B cell (primary cell): ENCODE measurements at regions not wholly inside any gene's neighbourhood (a gene's known extent, or its start where the extent isn't known, plus 50 kb on each side); places are given as distances from the start of the nearest gene placed in this dataset.

Experiments
- ATAC-seq: fragments of 200-7000 bp; cut with Tn5 transposase; one replicate; pipeline ENCODE4 v1.10.0; 2021; ENCODE audit warnings: low read depth, mild to moderate bottlenecking, moderate number of reproducible peaks, moderate library complexity
- CTCF ChIA-PET: fragments of 350-600 bp; sonication (Branson Sonifier 250); formaldehyde crosslinking; loops from one replicate; lab custom pipeline; 2021; ENCODE audit warnings: antibody characterized with exemption, inconsistent platforms; lab: Charles Lee
- POLR2A ChIA-PET: fragments of 350-600 bp; sonication (Branson Sonifier 250); formaldehyde crosslinking; loops from one replicate; lab custom pipeline; 2021; ENCODE audit warnings: antibody characterized with exemption; lab: Charles Lee
- DNase-seq: peaks from one replicate; pipeline ENCODE4 v3.0.0; 2013
- H2AFZ ChIP-seq: 2 replicates; pipeline ENCODE4 v1.6.1; 2012; ENCODE audit warnings: mild to moderate bottlenecking, low read depth, low read length; ENCODE audit not compliant: insufficient read depth, poor library complexity, severe bottlenecking
- H3K27ac ChIP-seq, 2 donors: 1 replicate in 1 of 2; 2 replicates in 1 of 2; pipeline ENCODE4 v1.5.1; 2012 to 2013; ENCODE audit warnings: low read length in 2 of 2, mild to moderate bottlenecking in 2 of 2, moderate library complexity in 1 of 2
- H3K27me3 ChIP-seq, 4 experiments: fragments of 200-600 bp in 1 of 4; sonication (generic) in 1 of 4; replicated peaks in 1 of 4; 1 replicate in 2 of 4; 2 replicates in 2 of 4; pipeline versions ENCODE4 v1.6.1 to v1.7.0; 2013 to 2016; ENCODE audit warnings: low read length in 3 of 4, mild to moderate bottlenecking in 2 of 4, mixed read lengths in 1 of 4, moderate library complexity in 1 of 4; ENCODE audit not compliant: insufficient read depth in 4 of 4, control insufficient read depth in 3 of 4; ENCODE audit errors: control extremely low read depth in 1 of 4
- H3K36me3 ChIP-seq, 2 experiments: replicated peaks in 1 of 2; 1 replicate in 1 of 2; 2 replicates in 1 of 2; pipeline versions ENCODE4 v1.6.1 to v1.7.1; 2013; ENCODE audit warnings: low read length in 1 of 2; ENCODE audit not compliant: insufficient read depth in 2 of 2, control insufficient read depth in 1 of 2; ENCODE audit errors: control extremely low read depth in 1 of 2, extremely low read depth in 1 of 2
- H3K4me1 ChIP-seq, 2 donors: fragments of 200-600 bp in 1 of 2; sonication (generic) in 1 of 2; 1 replicate in 1 of 2; 2 replicates in 1 of 2; pipeline versions ENCODE4 v1.5.1 to v1.6.1; 2013 to 2017; ENCODE audit warnings: low read length in 2 of 2; ENCODE audit not compliant: control insufficient read depth in 2 of 2, insufficient read depth in 2 of 2
- H3K4me2 ChIP-seq: replicated peaks from 2 replicates; pipeline ENCODE3; 2012; ENCODE audit warnings: mild to moderate bottlenecking, low read depth, low read length; ENCODE audit not compliant: poor library complexity, severe bottlenecking
- H3K4me3 ChIP-seq, 5 experiments: fragments of 200-600 bp in 1 of 5; sonication (generic) in 1 of 5; 1 replicate in 3 of 5; 2 replicates in 2 of 5; pipeline versions ENCODE4 v1.5.1 to v1.7.0; 2011 to 2016; ENCODE audit warnings: low read length in 4 of 5, mild to moderate bottlenecking in 4 of 5, low read depth in 2 of 5, control low read depth in 1 of 5, moderate library complexity in 1 of 5; ENCODE audit not compliant: insufficient read depth in 1 of 5; ENCODE audit errors: control extremely low read depth in 1 of 5, extremely low read depth in 1 of 5
- H3K79me2 ChIP-seq: fragments of 200-600 bp; sonication (generic); one replicate; pipeline ENCODE4 v1.6.0; 2016; ENCODE audit warnings: low read length; ENCODE audit not compliant: control insufficient read depth, insufficient read depth
- H3K9ac ChIP-seq: fragments of 200-600 bp; sonication (generic); 2 replicates; pipeline ENCODE4 v1.6.1; 2017; ENCODE audit warnings: mild to moderate bottlenecking, low read length, moderate library complexity
- H3K9me3 ChIP-seq, 3 donors: one replicate each; pipeline versions ENCODE4 v1.6.1 to v1.7.1; 2013; ENCODE audit warnings: low read length in 2 of 3; ENCODE audit not compliant: control insufficient read depth in 2 of 3, insufficient read depth in 1 of 3; ENCODE audit errors: control extremely low read depth in 1 of 3
- H4K20me1 ChIP-seq: 2 replicates; pipeline ENCODE4 v1.6.0; 2012; ENCODE audit warnings: mild to moderate bottlenecking, low read length; ENCODE audit not compliant: insufficient read depth, control insufficient read depth, poor library complexity, severe bottlenecking
- H3K27ac Mint-ChIP-seq: one replicate; pipeline ENCODE4 v1.8.0; 2021; ENCODE audit warnings: mixed read lengths
- H3K27me3 Mint-ChIP-seq: one replicate; pipeline ENCODE4 v1.8.0; 2021; ENCODE audit warnings: mixed read lengths
- H3K4me1 Mint-ChIP-seq: one replicate; pipeline ENCODE4 v1.8.0; 2021; ENCODE audit warnings: mixed read lengths
- H3K4me3 Mint-ChIP-seq: one replicate; pipeline ENCODE4 v1.8.0; 2021; ENCODE audit warnings: mixed read lengths
- H3K9me3 Mint-ChIP-seq: one replicate; pipeline ENCODE4 v1.8.0; 2022; ENCODE audit warnings: mixed read lengths; ENCODE audit not compliant: insufficient read depth
- EZH2 ChIP-seq: IDR thresholded peaks from 2 replicates; pipeline ENCODE4 v1.6.1; 2012; ENCODE audit warnings: borderline replicate concordance, low read depth, mild to moderate bottlenecking, moderate library complexity, low read length; ENCODE audit not compliant: insufficient read depth, poor library complexity, severe bottlenecking
- WGBS: methylation state at CpG from one replicate; pipeline ENCODE4 v1.1.5; 2013; ENCODE audit warnings: missing lambda C conversion rate; ENCODE audit not compliant: insufficient coverage; 5-methylcytosine and 5-hydroxymethylcytosine counted together
- intact Hi-C: fragments of 100-400 bp; cut with micrococcal nuclease; formaldehyde crosslinking; loops from one replicate; pipeline ENCODE4 v1.10.0; 2022
- TF ChIP-seq, protein P1 (sequence below): fragments of 200-600 bp; IDR thresholded peaks from one replicate; pipeline ENCODE4 v1.8.0; 2022; ENCODE audit warnings: antibody characterized with exemption, mild to moderate bottlenecking

DNA sequence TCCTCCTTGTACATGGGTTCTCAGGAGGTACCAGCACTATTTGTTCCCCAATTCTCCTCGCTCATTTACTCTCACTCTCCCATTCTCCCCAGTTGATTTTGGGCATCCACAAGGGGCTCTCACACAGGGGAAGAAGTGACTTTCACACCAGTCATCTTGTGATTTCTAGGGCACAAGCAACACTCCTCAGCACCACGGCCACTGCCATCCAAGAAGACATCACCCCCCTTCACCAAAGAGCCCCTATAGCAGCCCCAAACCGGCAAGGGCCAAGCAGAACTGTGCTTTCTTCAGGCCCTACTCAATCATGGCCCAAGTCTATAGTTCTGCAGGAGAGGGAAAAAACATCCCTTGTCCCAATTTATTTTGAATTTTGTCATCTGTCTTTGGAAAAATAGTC, 209.2 kb upstream of the ARL4C start:
- H3K27me3 Mint-ChIP-seq = peaks cover 21% of the 10 kb centered on the region
- Histone ChIP-seq H3K4me1 (no peaks in the 10 kb centered on the region), H3K4me3 (no peak overlapping the region), H4K20me1 (no peaks in the 10 kb centered on the region), H3K36me3 (no peaks in the 10 kb centered on the region), H3K9ac (no peak overlapping the region), H3K9me3 (peaks cover 0 to 5% (median 0%) of the 10 kb centered on the region in 3 donors), H3K79me2 (no peaks in the 10 kb centered on the region), H3K27me3 (peaks cover 0 to 3% (median 0%) of the 10 kb centered on the region in 4 experiments), H2AFZ (no peak overlapping the region), H3K27ac (no peak overlapping the region), H3K4me2 (no peak overlapping the region)
- H3K9me3 Mint-ChIP-seq = no peaks in the 10 kb centered on the region
- POLR2A ChIA-PET = no interaction called here
- H3K4me1 Mint-ChIP-seq = no peaks in the 10 kb centered on the region
- intact Hi-C loops = no loop called here
- 95% methylated on average over 2 of the region's 3 CpGs for WGBS
- ATAC-seq = no peak
- H3K27ac Mint-ChIP-seq = no peak overlapping the region
- no peak for DNase-seq
- no peak overlapping the region for H3K4me3 Mint-ChIP-seq
- CTCF ChIA-PET = no interaction called here
- no peak for TF ChIP-seq EZH2
- TF ChIP-seq, protein P1, sequence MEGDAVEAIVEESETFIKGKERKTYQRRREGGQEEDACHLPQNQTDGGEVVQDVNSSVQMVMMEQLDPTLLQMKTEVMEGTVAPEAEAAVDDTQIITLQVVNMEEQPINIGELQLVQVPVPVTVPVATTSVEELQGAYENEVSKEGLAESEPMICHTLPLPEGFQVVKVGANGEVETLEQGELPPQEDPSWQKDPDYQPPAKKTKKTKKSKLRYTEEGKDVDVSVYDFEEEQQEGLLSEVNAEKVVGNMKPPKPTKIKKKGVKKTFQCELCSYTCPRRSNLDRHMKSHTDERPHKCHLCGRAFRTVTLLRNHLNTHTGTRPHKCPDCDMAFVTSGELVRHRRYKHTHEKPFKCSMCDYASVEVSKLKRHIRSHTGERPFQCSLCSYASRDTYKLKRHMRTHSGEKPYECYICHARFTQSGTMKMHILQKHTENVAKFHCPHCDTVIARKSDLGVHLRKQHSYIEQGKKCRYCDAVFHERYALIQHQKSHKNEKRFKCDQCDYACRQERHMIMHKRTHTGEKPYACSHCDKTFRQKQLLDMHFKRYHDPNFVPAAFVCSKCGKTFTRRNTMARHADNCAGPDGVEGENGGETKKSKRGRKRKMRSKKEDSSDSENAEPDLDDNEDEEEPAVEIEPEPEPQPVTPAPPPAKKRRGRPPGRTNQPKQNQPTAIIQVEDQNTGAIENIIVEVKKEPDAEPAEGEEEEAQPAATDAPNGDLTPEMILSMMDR = no peak

GRCh38 chr2:234705108-234705507, 208.2 kb upstream of the ARL4C start:
- Mint-ChIP-seq H3K4me1 (no peaks in the 10 kb centered on the region), H3K4me3 (no peak overlapping the region), H3K9me3 (no peaks in the 10 kb centered on the region), H3K27ac (no peak overlapping the region), H3K27me3 (peaks cover 15% of the 10 kb centered on the region)
- CTCF ChIA-PET = no interaction called here
- H3K36me3 ChIP-seq = no peaks in the 10 kb centered on the region
- H3K79me2 ChIP-seq = no peaks in the 10 kb centered on the region
- peaks cover 0 to 5% (median 0%) of the 10 kb centered on the region in 3 donors for H3K9me3 ChIP-seq
- intact Hi-C loops = no loop called here
- H3K4me1 ChIP-seq = no peaks in the 10 kb centered on the region
- H3K27me3 ChIP-seq = no peaks in the 10 kb centered on the region
- H3K4me3 ChIP-seq = no peak overlapping the region
- ATAC-seq (no peak), DNase-seq (no peak)
- H2AFZ ChIP-seq = no peak overlapping the region
- no peak overlapping the region for H3K4me2 ChIP-seq
- no peak overlapping the region for H3K27ac ChIP-seq
- 88% methylated on average over 1 of the region's 3 CpGs for WGBS
- no peak for TF ChIP-seq EZH2
- TF ChIP-seq, protein P1 = no peak
- POLR2A ChIA-PET = no interaction called here
- H3K9ac ChIP-seq = no peak overlapping the region
- no peaks in the 10 kb centered on the region for H4K20me1 ChIP-seq
